Ishikawa (cell line): ENCODE measurements at regions not wholly inside any gene's neighbourhood (a gene's known extent, or its start where the extent isn't known, plus 50 kb on each side); places are given as distances from the start of the nearest gene placed in this dataset.

Experiments
- NFIC ChIP-seq: IDR thresholded peaks from 2 replicates; pipeline ENCODE4 v1.6.1; 2012
- RAD21 ChIP-seq: IDR thresholded peaks from 2 replicates; pipeline ENCODE4 v1.6.1; 2012; ENCODE audit warnings: low read depth

GRCh38 chr7:109351493-109351892, 781.8 kb downstream of the DNAJB9 start:
- TF ChIP-seq RAD21 (no peak), NFIC (no peak)
